MM.1S (cell line): ENCODE measurements at regions not wholly inside any gene's neighbourhood (a gene's known extent, or its start where the extent isn't known, plus 50 kb on each side); places are given as distances from the start of the nearest gene placed in this dataset.

ENCODE experiments used
- CTCF ChIP-seq: fragments of 300-600 bp; sonication (generic); IDR thresholded peaks from 2 replicates; pipeline ENCODE4 v1.5.1; 2016; ENCODE audit warnings: antibody characterized with exemption, low read length, mixed read lengths
- EZH2phosphoT487 ChIP-seq: fragments of 300-600 bp; sonication (generic); IDR thresholded peaks from 2 replicates; pipeline ENCODE4 v1.6.1; 2018; ENCODE audit warnings: antibody characterized with exemption, low read length

GRCh38 chr6:8794420-8794819 is 359.1 kb upstream of the SLC35B3 start:
- TF ChIP-seq CTCF (no peak), EZH2phosphoT487 (no peak)
